Iris pigment epithelial cell (primary cell): ENCODE measurements at regions not wholly inside any gene's neighbourhood (a gene's known extent, or its start where the extent isn't known, plus 50 kb on each side); places are given as distances from the start of the nearest gene placed in this dataset.

Experiments used
- DNase-seq: peaks from one replicate; pipeline ENCODE4 v3.0.0-alpha.2; 2011; ENCODE audit warnings: low read depth

DNA sequence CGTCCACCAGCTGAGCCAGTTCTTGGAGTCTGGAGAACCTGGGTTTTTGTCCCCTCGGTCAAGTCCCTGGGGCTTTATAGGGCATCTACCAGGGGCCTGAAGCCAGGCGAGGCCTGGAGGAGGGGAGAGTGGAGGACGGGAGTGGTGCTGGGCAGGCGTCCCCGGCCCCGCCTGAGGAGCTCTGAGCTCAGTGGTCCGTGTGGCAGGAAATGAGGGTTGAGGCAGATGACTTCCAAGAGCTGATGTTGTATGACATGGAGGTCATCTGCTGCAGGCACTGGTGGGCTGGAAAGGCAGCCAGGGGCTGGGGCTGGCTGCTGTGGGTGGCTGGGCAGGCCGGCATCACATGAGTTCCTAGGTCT is 118.5 kb upstream of the HS6ST1 start:
- no peak for DNase-seq

DNA sequence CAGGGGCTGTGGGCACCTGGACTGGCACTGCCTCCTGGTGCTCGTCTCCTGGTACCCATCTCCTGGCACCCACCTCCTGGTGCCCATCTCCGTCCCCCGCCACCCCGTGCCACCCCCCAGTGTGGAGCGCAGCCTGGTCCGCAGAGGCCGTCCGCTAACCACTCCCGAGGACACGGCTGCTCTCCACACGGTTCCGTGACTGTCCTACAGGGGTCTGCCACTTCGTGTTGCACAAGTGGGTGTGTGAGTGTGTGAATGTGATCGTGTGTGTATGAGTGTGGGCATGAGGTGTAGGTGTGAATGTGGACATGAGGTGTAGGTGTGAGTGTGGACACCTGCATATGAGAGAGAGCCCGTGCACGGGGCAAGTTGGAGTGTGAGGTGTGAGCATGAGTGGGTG is 119.4 kb upstream of the HS6ST1 start:
- no peak for DNase-seq

DNA sequence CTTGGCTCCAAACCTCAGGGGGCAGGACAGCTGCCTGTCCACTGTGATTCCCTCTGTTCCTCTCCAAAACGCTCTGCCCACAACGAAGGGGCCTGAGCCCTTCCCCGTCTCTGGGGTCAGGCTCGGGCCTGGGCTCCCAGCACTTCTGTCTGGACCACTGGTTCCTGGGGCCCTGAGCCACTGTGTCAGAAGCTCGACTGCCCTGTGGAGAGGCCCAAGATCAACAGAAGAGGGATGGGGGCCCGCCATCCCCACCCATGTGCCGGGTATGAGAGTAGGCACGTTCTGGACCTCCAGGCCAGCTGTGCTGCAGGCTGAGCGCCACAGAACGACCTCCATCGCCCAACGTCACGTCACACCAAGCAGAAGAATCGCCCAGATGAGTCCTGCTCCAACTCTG is 119.9 kb upstream of the HS6ST1 start:
- no peak for DNase-seq

DNA sequence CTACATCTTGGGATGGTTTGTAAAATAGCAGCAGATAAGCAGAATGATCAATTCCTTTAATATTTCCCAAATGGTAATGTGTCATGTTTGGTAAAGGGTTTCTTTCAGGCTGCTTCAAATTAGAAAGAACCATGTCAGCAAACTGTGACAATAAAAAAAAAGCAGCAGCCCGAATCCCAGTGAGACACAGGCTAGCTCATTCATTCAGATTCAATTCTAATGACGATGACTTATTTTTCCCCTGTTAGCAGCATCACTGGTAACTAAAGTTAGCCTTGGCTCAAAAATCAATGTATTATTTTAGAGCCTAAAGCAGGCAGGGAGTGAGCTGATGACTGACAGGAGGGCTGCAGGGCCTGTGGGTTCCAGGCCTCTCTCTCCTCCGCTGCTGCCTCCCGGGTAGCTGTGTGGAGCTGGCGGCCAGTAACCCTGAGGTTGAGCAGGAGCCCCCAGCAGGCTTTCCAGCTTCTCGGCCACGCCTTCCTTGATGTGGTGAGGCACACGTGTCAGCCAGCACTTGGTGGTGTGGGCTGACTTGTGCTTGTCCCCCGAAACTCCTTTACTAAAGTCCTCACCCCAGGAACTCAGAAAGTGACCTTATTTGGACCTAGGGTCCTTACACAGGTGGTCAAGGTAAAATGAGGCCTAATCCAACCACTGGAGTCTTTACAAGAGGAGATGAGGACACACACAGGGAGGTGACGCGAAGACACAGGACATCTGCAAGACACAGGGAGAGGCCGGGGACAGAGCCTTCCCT is 120.5 kb upstream of the HS6ST1 start:
- no peak for DNase-seq

DNA sequence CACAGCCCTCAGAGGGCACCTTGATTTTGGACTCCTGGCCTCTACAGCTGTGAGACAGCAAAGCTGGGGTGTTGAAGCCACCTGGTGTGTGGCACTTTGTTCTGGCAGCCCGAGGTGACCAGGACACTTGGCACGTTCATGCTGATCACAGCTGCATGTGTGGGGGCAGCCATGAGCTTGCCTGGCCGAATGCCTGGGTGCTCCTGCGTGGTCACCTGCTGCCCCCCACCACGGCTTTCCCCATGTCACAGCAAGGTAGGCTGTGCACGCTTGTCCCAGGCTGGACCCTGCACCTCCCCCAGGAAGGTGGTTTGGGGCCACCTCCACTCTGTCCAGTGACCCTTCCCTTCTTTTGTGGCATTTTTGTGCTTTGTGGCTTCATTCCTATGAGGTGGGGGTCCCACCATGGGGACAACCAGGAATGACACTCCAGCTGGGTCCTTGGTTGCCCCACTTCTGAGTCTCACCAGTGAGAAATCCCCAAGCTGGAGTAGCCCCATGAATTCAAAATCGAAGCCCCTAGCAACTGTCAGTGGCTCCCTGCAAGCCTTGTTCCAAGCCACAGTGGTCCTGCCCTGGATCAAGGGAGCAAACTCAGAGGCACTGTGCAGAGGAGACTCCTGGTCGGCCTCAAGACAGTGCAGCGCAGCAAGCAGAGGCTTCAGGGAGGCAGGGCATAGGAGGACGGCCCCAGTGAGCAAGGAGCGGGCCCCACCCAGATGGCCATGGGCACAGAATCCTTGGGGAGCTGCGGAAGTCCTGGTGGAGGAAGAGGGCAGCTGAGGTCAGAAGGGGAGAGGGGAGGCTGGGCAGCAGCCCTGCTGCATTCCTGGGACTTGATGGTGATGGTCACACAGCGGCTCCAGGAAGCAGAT is 121.4 kb upstream of the HS6ST1 start:
- DNase-seq, result no peak

DNA sequence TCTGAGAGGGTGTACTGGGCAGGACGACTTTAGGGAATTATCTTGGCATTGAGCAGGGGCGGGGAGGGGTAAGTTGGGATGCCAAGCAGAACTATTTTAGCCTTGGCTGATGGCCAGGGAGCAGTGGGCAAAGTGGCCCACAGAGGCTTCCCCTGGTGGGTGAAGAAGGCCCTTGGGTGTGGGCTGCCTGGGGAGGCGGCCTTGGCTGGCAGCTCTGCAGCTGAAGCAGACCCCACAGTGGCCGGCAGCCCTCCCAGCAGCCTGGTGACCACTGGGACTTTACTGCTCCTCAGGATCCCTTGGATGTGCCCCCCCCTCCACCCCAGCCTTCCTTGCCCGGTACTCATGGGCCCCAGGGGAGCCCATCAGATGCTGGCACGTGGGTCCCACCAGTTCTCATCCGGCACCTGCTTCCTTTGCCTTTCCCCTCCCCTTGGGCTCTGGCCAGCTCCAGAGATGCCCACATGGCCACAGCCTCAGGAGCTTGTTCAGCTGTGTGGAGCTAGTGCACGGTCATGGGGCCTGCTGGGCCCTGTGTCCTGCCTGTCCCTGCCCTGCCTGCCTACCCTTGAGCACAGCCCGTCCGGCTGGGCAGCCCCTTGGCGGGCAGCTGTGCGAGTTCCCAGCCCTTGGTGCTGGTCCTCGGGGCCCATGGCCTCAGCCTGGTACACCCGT is 122.1 kb upstream of the HS6ST1 start:
- no peak for DNase-seq

DNA sequence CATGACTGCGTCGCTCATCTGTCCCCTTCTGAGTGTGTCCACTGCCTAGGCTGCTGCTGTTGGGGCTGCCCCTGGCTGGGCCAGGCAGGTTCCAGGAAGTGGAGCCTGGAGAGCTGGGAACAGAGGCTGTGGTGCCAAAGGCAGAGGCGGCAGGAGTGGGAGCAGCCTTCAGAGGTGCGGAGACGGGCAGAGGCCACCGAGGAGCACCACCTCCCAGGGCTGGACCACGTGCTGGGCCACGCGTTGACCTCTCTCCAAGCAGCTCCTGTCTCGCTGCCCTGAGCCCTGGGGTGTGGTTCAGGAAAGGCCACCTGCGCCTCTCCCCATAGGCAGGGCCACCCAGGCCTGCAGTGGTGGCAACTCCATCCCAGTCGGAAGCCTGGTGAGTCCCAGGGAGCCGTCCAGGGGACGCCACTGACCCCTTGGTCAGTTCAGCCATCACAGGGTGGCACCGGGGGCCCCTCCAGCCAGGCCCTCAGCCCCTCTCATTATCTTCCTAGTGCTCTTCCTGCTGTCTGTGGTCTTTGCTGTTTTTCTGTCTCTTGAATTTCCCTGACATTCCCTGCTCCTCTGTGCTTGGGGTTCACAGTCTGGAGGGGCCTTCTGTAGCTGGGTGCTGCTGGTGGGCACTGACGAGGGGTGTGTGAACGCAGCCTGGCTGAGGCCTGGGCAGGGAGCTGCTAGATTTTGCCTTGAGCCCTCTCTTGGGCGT is 122.8 kb upstream of the HS6ST1 start:
- DNase-seq, result no peak

DNA sequence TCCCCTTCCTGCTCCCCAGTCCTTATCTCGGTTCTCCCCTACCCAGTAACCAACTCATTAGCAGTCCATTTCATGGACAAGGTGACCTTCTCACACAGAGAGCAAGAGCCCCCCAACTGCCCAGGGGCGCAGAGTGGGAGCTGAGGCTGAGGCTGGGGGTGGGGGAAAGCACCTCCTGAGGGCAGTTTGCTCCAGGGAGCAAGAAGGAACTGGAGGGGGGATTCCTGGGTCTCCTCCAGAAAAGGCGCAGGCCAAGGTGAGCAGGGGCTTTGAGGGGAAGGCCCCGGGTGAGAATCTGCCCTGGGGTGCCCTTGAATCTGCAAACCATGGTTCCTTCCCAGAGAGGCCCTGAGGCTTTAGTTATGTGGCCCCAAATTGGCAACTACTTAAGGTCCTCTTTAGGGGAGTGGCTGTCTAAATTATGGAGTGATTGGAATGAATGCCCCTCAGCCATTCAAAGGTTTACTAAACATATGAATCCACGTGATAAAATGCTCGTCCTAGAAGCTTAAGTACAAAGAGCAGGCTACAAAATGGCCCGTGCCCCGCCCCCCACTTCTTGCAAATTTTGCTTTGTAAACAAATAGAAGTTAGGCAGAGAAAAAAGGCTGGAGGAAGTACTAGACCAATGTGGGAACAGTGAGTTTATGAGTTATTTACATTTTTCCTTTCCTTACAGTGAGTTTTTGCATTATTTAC is 123.5 kb upstream of the HS6ST1 start:
- peak; percentile 43 for DNase-seq

DNA sequence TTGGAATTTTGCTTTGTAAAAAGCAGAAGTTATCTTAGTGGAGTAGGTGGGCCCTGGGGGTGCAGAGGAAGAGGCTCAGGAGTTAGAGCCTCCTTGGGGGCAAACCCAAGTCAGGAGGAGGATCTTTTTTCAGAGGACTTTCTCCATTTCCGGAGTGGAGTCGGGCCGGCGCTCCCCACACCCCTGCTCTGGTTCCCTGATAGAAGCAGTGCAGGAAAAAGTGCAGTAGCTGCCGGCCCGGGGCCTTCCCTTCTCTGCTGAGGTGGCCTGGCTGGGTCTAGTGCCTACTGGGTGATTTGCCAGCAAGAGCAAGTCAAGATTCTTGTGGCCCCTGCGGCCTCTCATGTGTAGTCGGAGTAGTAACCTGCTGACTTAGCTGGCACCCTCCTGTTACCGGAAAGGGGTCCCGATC is 124.2 kb upstream of the HS6ST1 start:
- DNase-seq, result peak; percentile 19

DNA sequence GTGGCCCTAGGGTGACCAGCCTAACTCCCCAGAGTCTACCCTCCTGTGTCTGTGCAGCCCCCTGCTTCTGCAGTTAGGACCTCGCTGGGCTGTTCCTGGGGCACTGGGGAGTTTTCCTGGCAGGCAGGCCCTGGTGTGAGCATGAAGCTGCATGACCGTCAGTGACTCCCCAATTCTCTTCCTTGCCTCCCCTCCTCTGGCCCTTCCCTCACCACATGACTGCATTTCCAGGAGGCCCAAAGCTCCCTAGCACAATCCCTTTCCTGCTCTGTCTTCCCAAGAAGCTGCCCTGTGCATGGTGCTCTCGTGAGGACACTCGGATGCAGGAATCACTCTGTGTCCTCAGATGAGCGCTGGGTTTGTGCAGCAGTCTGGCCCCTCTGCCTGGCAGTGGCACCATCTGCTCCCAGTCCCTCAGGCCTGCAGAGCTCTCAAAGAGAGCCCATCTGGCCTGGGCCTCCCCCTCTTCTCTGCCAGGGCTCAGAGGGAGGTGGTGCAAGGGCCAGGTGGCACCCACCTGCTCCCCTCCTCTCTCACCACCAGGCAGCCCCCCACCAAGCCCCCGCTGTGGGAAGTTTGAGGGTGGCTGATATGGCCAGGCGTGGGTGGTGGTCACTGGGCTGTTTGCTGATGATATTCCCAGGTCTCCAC is 125.6 kb upstream of the HS6ST1 start:
- no peak for DNase-seq

DNA sequence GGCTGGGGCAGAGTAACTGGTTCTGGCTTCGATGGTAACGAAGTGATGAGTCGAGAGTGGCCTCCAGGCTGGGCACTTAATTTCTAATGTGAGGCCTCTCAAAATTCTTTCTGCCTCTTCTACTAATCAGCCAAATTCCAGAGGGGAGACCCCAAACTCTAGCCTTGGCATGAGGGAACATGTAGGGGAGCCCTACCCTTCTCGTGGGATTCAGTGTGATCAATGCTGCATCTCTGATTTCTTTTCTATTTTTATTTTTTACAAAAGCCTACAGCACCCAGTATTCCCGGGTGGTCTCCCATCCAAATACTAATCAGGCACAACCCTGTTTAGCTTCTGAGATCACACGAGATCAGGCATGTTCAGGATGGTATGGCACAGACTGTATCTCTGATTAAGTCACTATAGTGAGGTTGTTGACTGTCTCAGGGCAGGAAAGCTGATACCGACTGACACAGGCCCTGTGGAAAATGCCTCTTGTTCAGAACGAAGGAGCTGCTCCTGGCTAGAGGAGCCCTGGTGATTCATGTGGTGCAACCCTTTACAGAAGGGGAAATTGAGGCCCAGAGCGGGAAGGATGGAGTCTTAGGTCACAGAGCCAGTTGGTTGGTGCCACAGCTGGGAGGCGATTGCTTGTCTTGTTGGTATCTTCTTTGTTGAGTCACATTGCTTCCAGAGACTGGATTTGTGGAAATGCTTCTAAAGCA is 126.3 kb upstream of the HS6ST1 start:
- DNase-seq, result peak; percentile 41

DNA sequence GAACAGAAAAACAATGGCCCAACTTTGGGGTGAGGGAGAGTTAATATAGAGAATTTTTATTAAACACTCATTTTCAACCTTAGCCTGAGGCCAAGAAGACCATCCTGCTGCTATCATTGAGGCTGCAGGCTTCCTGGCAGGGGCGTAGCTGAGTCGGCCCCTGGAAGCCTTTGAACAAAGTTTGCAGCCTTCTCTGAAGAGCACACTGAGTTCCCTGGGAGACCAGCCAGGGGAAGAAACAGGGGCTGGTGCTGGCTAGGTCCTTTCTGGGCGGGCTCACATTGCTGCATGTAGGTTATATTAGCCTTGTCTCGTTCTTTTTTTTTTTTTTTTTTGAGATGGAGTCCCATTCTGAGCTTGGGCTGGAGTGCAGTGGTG is 126.8 kb upstream of the HS6ST1 start:
- DNase-seq, result no peak

DNA sequence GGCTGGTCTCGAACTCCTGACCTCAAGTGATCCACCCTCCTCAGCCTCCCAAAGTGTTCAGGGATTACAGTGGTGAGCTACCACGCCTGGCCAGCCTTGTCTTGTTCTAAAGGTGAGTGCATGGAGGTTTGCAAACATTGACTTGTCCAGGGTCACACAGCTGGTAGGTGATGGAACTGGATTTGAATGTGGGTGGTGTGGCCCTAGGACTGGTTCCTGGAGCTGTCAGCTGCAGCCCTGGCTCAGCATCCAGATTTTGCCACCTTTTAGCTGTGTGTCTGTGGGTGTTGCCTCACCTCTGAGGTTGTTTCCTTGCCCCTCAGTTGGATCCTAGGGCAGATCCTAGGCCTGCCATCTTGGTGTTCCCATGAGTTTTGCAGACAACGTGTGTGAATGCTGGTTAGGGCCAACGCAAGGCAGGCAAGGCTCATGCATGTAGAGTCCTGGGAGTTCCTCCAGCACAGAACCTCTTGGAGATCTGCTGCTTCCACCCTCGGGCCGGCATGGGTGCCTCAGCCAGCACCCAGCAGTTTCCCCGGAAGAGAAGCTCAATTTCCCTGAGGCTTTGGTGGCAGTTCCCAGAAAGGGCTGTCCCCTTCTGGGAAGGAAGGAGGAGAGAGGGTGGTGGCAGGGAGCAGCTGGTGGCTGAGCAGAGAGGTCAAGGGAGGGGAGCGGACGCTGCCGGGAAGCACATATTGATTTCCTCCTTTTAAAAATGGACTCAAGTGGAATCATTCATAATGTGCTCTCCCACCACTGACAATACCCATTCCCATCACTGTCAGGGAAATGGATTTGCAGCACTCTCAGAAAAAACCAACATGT is 127.6 kb upstream of the HS6ST1 start:
- no peak for DNase-seq

DNA sequence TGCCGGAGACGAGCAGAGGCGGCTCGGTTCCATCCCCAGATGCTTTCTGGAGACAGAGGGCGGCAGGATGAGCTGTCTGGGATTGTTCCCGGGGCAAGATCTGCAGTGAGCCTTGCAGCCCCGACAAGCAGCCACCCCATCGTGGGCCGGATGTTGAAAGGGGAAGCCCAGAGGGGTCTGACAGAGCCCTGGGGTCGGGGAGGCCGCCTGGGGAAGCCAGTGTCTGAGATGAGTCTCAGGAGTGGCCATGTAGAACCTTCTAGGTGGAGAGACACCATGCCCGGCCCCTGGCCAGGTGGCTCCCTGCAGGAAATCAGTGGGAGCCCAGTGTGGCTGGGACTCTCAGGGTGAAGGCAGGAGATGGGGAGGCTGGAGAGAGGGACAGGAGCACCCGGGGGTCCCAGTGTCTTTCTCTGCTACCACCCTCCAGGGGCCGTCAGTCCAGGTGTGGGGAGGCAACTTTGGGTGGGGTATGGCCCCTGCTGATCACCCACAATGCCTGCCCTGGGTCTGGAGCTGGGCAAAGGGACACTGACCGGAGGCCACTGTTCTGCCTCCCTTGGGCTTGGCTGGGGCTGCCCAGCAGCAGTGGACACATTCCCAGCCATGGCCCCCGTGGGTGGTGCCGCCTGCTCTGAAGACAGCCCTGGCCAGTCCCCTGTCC is 128.3 kb upstream of the HS6ST1 start:
- no peak for DNase-seq

DNA sequence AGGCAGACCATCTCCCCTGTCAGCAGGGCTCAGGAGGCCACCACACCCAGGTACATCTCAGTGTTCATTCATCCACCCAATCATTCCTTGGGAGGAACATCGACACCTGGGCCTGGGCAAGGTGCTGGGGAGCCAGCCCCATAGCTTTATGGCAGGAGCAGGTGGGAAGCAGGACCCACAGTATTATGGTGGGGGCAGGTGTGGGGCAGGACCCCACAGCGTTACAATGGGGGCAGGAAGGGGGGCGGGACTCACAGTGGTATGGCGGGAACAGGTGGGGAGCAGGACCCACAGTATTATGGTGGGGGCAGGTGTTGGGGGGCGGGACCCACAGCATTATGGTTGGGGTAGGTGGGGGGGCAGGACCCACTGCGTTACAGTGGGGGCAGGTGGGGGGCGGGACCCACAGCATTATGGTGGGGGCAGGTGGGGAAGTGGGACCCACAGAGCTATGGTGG is 128.9 kb upstream of the HS6ST1 start:
- DNase-seq, result no peak

DNA sequence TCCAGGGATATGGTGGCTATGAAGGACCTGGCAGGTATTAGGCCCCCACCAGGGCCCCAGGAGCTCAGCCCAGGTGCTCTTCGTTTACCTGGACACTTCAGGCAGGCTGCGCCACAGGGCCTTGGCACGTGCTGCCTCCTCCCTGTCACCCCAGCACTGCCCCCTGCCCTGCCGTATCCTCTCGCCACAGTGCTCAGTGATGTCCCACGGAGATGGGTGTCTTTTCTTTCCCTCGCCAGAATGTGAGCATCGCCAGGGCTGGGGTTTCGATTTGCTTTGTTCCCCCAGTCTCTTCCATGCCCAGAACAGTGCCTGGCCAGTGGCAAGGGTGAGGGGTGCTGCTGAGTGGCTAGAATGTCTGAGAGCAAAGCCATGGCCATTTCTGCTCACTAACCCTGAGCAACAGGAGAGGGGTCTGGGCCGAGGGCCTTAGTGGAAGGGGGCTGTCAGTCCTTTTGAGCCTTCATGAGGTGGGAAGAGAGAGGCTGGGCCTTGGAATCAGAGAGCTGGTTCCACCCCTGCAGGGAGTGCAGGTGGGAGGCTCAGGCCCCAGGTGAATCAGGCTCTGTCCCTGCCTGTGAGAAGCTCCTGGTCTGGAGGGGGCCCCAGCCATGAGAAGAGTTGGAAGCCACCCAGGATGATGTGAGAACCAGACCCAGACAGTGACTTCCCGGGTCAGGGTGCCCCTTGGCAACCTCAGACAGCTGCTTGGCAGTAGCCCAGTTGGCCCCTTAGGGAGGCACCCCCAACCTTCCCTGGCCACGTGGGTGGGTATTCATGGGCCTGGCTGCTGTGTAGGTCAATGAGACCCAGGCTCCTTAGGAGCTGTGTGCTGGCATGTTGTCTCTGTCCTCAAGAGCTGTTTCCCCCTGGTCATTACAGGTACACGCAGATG is 129.9 kb upstream of the HS6ST1 start:
- no peak for DNase-seq

DNA sequence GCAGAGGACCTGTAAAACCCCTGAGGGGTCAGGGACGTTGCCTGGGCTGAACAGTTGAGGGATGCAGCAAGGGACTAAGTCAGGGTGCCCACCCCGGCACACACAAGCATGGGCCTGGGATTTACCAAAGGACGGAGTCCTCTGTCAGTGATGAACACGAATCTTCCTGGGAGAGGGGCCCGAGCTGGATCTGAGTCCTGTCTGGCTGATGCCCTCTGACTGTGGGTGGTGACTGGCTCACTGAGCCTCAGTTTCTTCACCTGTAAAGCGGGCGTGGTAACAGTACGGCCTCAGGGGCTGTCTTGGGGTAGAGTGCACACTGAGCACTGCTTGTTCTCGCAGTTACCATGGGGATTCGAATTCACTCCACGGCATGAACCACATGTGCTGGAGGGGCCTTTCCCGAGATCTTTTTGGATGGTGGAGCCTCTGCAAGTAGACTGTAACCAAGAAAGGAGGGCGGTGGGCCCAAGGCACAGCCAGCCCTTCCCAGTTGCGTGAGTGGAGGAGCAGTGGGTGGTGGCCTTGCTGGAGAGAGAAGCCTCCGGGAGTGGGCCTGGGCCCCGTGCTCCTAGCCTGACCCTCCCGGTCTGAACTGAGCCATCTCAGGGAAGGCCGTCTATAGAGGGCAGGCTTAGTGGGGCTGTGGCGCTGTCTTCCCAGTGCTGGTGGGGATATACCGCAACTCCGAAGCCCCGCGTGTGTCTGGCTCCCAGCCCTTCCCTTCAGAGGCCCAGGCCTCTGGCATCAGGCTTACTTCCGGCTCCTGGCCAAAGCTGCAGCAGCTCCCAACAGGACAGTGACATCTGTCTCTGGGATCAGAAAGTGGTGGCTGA is 130.8 kb upstream of the HS6ST1 start:
- DNase-seq, result no peak
